NB4 (cell line): ENCODE measurements at regions not wholly inside any gene's neighbourhood (a gene's known extent, or its start where the extent isn't known, plus 50 kb on each side); places are given as distances from the start of the nearest gene placed in this dataset.

Source experiments
- POLR2A ChIP-seq: IDR thresholded peaks from 2 replicates; pipeline ENCODE4 v1.6.1; 2011; ENCODE audit warnings: mild to moderate bottlenecking; ENCODE audit not compliant: insufficient read length; ENCODE audit errors: extremely low read depth
- TF ChIP-seq, protein P1 (sequence below): IDR thresholded peaks from 2 replicates; pipeline ENCODE4 v1.6.1; 2011; ENCODE audit warnings: low read depth, low read length
- TF ChIP-seq, protein P2 (sequence below): IDR thresholded peaks from one replicate; pipeline ENCODE4 v1.5.1; 2012; ENCODE audit warnings: low read depth, low read length

DNA sequence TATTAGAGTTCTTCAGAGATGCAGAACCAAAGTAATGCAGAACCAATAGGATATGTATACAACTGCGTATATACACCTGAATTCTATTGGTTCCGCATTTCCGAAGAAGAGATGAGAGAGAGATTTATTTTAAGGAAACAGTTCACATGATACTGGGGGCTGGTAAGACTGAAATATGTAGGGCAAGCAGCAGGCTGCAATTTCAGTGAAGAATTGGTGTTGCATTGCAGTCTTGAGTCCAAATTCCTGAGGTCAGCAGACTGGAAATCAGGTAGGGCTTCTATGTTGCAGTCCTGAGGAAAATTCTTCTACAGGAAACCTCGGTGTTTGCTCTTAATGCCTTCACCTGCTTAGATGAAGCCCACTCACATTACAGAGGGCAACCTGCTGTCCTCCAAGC, 128.2 kb upstream of the MED13 start:
- TF ChIP-seq, protein P1, sequence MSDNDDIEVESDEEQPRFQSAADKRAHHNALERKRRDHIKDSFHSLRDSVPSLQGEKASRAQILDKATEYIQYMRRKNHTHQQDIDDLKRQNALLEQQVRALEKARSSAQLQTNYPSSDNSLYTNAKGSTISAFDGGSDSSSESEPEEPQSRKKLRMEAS: no peak
- TF ChIP-seq, protein P2, sequence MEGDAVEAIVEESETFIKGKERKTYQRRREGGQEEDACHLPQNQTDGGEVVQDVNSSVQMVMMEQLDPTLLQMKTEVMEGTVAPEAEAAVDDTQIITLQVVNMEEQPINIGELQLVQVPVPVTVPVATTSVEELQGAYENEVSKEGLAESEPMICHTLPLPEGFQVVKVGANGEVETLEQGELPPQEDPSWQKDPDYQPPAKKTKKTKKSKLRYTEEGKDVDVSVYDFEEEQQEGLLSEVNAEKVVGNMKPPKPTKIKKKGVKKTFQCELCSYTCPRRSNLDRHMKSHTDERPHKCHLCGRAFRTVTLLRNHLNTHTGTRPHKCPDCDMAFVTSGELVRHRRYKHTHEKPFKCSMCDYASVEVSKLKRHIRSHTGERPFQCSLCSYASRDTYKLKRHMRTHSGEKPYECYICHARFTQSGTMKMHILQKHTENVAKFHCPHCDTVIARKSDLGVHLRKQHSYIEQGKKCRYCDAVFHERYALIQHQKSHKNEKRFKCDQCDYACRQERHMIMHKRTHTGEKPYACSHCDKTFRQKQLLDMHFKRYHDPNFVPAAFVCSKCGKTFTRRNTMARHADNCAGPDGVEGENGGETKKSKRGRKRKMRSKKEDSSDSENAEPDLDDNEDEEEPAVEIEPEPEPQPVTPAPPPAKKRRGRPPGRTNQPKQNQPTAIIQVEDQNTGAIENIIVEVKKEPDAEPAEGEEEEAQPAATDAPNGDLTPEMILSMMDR: no peak
- TF ChIP-seq POLR2A: no peak
